Lower leg skin (tissue), 3 donors: ENCODE measurements at regions not wholly inside any gene's neighbourhood (a gene's known extent, or its start where the extent isn't known, plus 50 kb on each side); places are given as distances from the start of the nearest gene placed in this dataset.

Experiments
- POLR2A ChIP-seq, 2 donors: fragments of 450-650 bp; IDR thresholded peaks; one replicate each; pipeline ENCODE4 v1.6.1; 2016 to 2017; ENCODE audit warnings: antibody characterized with exemption in 2 of 2, mild to moderate bottlenecking in 1 of 2, moderate library complexity in 1 of 2
- TF ChIP-seq, protein P1 (sequence below), 3 donors: fragments of 450-650 bp; IDR thresholded peaks; one replicate each; pipeline ENCODE4 v1.5.1; 2016; ENCODE audit warnings: antibody characterized with exemption in 3 of 3, mild to moderate bottlenecking in 3 of 3, moderate library complexity in 2 of 3

DNA sequence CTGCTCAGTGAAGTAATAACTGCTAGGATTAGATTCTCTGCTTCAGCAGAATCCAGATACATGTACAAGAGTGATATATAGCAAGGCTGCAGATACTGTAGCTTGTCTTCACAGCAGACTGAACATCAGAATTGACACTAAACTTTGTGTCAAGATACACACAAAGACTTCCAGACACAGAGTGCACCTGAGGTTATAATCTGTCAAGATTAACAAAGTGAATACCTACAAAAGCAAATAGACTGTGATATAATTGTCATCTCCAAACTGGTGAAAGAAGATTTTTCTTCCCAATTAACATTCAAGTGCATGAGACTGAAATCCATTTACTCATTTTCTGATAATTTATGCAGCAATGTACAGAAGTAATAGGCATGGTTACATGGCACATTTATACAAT is 2266.5 kb upstream of the WWC1 start:
- no peak for TF ChIP-seq POLR2A (IDR thresholded peaks at IDR 0.05)
- TF ChIP-seq, protein P1, sequence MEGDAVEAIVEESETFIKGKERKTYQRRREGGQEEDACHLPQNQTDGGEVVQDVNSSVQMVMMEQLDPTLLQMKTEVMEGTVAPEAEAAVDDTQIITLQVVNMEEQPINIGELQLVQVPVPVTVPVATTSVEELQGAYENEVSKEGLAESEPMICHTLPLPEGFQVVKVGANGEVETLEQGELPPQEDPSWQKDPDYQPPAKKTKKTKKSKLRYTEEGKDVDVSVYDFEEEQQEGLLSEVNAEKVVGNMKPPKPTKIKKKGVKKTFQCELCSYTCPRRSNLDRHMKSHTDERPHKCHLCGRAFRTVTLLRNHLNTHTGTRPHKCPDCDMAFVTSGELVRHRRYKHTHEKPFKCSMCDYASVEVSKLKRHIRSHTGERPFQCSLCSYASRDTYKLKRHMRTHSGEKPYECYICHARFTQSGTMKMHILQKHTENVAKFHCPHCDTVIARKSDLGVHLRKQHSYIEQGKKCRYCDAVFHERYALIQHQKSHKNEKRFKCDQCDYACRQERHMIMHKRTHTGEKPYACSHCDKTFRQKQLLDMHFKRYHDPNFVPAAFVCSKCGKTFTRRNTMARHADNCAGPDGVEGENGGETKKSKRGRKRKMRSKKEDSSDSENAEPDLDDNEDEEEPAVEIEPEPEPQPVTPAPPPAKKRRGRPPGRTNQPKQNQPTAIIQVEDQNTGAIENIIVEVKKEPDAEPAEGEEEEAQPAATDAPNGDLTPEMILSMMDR (IDR thresholded peaks at IDR 0.05): no peak
